Activated CD4-positive, alpha-beta T cell treated with anti-CD3 and anti-CD28 coated beads, Interleukin-2, amount 50 U/mL, for 4 hours (primary cell): ENCODE measurements at regions not wholly inside any gene's neighbourhood (a gene's known extent, or its start where the extent isn't known, plus 50 kb on each side); places are given as distances from the start of the nearest gene placed in this dataset.
"Not testable (repeated sequence)": the region's sequence is repeated elsewhere in the genome, so short reads cannot be mapped to it uniquely, and the experiment has no call there.

Source experiments
- DNase-seq, 2 experiments: peaks; one replicate each; pipeline ENCODE4 v3.0.0-alpha.2; 2020

- DNase-seq = not testable (repeated sequence)
Measured at GRCh38 chr1:228611707-228612106, 123.6 kb upstream of the RHOU start.

- DNase-seq = not testable (repeated sequence)
Measured at GRCh38 chr1:228622002-228622716, 113.1 kb upstream of the RHOU start.

GRCh38 chr1:228626481-228626880, 108.8 kb upstream of the RHOU start:
- not testable (repeated sequence) for DNase-seq

- DNase-seq = not testable (repeated sequence)
Measured at GRCh38 chr1:228632858-228633257, 102.4 kb upstream of the RHOU start.

GRCh38 chr1:228635304-228635703, 100.0 kb upstream of the RHOU start:
- peak; percentile 23 to 35 for DNase-seq

GRCh38 chr1:228637529-228637928, 97.8 kb upstream of the RHOU start:
- DNase-seq = not testable (repeated sequence)

- DNase-seq = peak; percentile 21 to 29
Measured at GRCh38 chr1:228646717-228647522, 88.4 kb upstream of the RHOU start.

GRCh38 chr1:228647523-228648444, 87.5 kb upstream of the RHOU start:
- no peak for DNase-seq

- no peak for DNase-seq
Measured at GRCh38 chr1:228648647-228649383, 86.5 kb upstream of the RHOU start.

- no peak for DNase-seq
Measured at GRCh38 chr1:228650141-228650540, 85.1 kb upstream of the RHOU start.

- no peak for DNase-seq
Measured at GRCh38 chr1:228650946-228651345, 84.3 kb upstream of the RHOU start.

- no peak for DNase-seq
Measured at GRCh38 chr1:228652116-228652515, 83.2 kb upstream of the RHOU start.

- DNase-seq = not testable (repeated sequence)
Measured at GRCh38 chr1:228653057-228653456, 82.2 kb upstream of the RHOU start.

GRCh38 chr1:228653748-228654147, 81.5 kb upstream of the RHOU start:
- DNase-seq = no peak

GRCh38 chr1:228655796-228656394, 79.4 kb upstream of the RHOU start:
- no peak for DNase-seq

- not testable (repeated sequence) for DNase-seq
Measured at GRCh38 chr1:228662007-228662689, 73.1 kb upstream of the RHOU start.

GRCh38 chr1:228664399-228664914, 70.8 kb upstream of the RHOU start:
- peak; percentile 77 to 81 for DNase-seq

- no peak for DNase-seq
Measured at GRCh38 chr1:228666686-228667623, 68.3 kb upstream of the RHOU start.

GRCh38 chr1:228668553-228669241, 66.6 kb upstream of the RHOU start:
- DNase-seq = no peak
